NCI-H748 treated with DMSO at 0.1 percent for 48 hours (cell line): ENCODE measurements at regions not wholly inside any gene's neighbourhood (a gene's known extent, or its start where the extent isn't known, plus 50 kb on each side); places are given as distances from the start of the nearest gene placed in this dataset.
"Not testable (repeated sequence)": the region's sequence is repeated elsewhere in the genome, so short reads cannot be mapped to it uniquely, and the experiment has no call there.

ENCODE experiments used
- DNase-seq: peaks from one replicate; lab custom pipeline; 2025; lab: John Stamatoyannopoulos, UW

DNA sequence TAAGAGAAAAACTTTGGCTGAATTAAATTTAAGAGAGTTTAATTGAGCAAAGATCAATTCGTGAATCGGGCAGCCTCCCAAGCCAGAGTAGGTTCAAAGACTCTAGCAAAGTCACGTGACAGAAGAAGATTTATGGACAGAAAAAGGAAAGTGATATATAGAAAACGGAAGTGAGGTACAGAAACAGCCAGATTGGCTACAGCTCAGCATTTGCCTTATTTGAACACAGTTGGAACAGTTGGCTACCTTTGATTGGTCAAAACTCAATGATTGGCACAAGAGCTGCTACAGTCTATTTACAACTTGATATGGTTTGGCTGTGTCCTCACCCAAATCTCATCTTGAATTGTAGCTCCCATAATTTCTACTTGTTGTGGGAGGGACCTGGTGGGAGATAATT is 102.6 kb downstream of the PLG start:
- no peak for DNase-seq

- DNase-seq = no peak
These were observed 106.2 kb downstream of the PLG start for GRCh38 chr6:160808263-160808662.

DNA sequence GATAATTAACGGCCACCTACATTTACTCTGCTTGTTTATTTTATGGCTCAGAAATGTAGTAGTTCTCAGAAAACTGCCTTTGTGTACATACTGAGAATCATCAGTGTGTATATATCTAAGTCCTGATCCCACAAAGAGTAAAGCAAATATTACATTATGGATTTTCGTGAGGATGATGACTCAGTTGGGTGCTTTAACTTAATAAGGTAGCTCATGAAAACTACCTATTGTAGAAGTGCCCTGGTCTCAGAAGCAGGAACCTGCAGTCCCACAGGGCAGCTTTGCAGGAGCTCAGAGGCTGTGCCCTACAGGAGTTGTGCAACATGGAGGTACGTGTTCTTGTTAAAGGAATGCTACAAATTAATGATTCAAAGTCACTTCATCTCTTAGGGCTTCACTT is 108.2 kb downstream of the PLG start:
- DNase-seq = peak; percentile 19

- DNase-seq = no peak
These were observed 110.1 kb downstream of the PLG start for GRCh38 chr6:160812097-160812496.

DNA sequence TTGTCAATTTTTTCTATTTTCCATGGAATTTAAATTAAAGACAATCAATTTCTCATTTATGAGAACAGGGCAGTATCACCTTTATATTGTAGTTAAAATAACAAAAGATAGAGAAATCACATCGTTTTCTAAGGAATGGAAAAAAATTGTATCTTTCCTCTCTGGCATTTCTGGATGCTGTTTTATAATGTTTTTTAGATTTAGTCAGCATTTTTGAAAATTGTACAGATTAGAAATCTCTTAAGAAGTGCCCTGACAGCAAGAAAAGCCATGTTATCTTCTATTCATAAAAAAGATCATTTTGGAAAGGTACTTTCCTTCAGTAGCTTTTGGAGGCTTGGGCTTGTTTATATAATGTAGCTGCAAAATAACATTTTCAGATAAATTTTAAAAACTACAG is 116.9 kb downstream of the PLG start:
- DNase-seq = no peak

GRCh38 chr6:160820661-160821060 is 118.6 kb downstream of the PLG start:
- not testable (repeated sequence) for DNase-seq

DNA sequence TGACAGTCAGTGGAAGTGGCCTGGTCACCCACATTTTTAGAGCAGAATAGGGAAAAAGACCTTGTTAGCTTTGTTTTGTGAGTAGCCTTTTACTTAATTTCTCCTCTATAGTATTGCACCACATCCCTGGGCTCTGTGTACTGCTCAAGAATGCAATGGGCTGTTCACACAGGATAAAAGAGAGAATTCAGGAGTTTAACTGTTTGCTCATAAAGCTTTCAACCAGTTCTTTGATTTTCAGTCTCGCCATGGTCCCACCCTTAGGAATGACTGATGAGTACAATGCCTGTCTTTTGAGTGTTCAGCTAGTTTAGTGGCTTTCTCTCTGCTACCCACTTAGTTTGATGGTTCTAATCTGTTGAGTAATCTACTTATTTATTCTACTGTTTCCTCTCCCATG is 129.7 kb downstream of the PLG start:
- no peak for DNase-seq

- no peak for DNase-seq
These were observed 130.4 kb downstream of the PLG start for GRCh38 chr6:160832422-160832821.

DNA sequence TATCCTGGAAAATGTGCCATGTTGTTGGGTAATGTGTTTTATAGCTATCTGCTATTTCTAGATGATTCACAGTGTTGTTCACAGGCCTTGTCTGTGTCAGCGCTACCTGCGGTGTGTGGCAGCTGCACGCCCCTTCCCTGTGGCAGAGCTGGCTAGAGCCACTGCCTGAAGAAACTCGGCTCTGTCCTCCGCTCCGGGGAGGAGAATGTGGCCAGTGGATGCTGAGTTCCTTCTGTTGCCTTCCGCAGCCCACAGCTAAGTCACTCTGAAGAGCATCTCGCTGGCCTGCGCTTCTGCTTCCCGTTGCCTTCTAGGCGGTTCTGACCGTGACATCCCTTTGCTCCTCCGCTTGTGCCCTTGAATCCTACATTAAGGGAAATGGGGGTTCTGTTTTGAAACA is 135.1 kb downstream of the PLG start:
- no peak for DNase-seq

DNA sequence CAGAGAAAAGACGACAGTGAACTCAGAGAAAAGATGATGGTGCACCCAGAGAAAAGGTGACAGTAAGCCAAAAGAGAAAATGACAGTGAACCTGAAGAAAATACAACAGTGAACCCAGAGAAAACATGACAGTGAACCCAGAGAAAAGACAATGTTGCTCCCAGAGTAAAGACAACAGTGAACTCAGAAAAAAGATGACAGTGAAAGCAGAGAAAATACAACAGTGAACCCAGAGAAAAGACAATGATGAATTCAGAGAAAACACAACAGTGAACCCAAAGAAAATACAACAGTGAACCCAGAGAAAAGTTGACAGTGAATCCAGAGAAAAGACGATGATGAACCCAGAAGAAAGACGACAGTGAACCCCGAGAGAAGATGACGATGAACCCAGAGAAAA is 140.5 kb upstream of the MAP3K4 start:
- DNase-seq = no peak

DNA sequence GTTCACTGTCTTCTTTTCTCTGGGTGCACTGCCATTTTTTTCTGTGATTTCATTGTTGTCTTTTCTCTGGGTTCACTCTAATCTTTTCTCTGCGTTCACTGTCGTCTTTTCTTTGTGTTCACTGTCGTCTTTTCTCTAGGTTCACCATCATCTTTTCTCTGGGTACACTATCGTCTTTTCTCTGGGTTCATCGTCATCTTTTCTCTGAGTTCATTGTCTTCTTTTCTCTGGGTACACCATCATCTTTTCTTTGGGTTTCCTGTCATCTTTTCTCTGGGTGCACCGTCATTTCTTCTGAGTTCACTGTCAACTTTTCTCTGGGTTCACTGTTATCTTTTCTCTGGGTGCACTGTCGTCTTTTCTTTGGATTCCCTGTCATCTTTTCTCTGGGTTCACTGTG is 137.6 kb upstream of the MAP3K4 start:
- no peak for DNase-seq

- DNase-seq = no peak
These were observed 132.7 kb upstream of the MAP3K4 start for GRCh38 chr6:160858886-160859285.

DNA sequence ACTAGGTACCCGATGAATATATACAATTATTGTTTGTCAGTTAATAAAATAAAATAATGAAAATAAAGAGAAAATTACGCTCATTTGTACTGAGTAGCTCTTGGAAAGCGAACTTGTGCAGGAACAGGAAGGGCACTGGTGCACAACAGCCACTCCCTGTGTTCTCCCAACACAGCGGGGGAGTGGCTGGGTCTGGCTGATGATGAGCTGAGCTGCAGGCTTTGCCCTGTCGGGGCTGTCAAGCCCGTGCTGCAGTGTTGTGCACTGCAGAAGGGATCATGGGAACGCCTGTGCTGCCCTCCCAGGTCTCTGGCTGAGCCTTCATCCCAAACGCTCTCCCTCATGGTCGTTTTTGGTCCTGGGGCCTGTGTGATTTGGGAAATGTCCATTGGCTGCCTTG is 131.7 kb upstream of the MAP3K4 start:
- DNase-seq = no peak

GRCh38 chr6:160861824-160862223 is 129.7 kb upstream of the MAP3K4 start:
- no peak for DNase-seq

DNA sequence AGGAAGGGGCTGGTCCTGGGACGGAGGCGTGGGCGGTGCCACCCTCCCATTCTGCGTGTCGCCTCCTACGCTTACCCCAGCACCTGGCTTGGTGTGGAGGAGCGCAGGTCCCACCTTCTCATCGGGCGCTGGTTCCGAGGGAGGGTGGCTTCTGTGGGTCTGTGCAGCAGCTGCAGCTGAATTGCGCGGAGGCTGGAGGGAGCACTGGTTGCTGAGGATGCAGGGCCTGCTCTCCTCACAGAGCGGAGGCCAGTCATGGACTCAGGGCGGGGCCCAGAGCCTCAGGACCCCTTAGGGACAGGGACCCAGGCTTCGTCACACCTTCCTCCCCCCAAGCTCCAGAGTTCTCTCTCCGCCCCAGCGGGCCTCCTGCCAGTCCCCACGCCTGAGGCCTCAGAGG is 127.8 kb upstream of the MAP3K4 start:
- no peak for DNase-seq

- no peak for DNase-seq
These were observed 120.2 kb upstream of the MAP3K4 start for GRCh38 chr6:160871320-160871719.

- no peak for DNase-seq
These were observed 110.3 kb upstream of the MAP3K4 start for GRCh38 chr6:160881148-160881808.

DNA sequence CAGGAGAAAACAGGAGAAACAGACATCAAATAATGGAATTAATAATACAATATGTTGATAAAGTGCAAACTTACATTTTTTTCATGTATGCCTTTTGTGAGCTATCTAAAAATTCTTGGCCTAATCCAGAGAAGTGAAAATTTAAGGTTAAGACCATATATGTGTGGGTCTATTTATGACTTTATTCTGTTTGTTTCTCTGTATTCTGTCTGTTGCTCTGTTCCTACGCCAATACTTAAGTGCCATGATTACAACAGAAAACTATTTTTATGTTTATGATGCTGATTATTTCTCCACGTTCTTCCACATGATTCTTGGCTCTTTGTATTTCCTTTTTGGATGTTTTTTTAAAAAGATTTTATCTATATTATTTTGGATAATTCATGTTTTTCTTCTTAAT is 109.6 kb upstream of the MAP3K4 start:
- no peak for DNase-seq

- DNase-seq = no peak
These were observed 108.7 kb upstream of the MAP3K4 start for GRCh38 chr6:160882791-160883279.

GRCh38 chr6:160883560-160883959 is 108.0 kb upstream of the MAP3K4 start:
- DNase-seq = no peak

DNA sequence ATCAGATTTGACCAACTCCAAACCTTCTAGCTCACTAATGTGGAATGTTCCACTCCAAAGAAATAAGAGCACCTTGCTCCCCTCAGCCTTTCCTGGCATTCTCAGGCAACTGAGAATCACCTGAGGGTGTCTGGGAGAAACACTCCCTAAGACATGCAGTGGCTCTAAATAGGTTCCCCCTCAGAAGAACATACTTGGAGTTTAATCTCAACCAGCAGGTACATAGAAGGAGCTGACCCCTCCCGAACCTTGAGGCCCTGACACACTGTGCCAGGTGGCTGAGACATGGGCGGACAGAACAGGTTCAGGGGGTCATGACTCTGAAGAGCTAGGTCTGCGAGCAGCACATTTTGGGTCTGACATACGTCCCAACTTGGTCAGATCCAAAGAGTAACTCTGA is 107.6 kb upstream of the MAP3K4 start:
- DNase-seq = no peak

GRCh38 chr6:160889148-160889547 is 102.4 kb upstream of the MAP3K4 start:
- DNase-seq = not testable (repeated sequence)

DNA sequence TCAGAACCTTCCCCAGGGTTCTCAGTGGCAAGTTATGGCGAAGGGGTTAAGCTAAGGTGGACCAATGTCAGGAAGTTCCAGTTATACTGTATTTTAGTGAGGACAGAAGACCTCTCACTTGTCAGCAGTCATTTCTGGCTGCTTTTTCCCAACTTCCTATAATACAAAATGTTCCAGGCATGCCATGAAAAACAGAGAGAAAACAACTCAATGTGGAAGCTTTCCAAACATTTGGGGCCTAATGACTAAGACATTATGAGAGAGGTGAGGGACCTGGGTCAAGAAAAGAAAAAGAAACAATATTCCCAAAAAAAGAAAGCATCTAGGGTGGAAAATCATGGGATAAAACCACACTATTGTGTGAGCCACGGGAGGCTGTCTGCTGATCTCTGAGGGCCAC is 99.9 kb upstream of the MAP3K4 start:
- no peak for DNase-seq

DNA sequence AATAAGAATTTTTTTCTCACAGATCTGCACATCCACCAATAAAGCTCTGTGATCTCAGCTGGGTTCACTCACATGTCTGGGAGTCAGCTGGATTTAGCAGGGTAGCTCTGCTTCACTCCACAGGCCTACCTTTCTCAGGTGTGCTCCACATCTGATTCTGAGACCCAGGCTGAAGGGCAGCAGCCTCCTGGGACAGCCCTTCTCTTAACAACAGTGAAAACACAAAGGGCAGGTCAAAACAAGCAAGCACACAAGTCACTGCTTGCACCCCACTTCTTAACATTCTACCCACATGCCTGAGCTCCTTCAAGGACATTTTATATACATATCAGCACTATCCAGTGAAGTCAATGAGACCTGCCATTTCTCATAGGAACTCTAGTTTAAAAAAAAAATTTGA is 96.0 kb upstream of the MAP3K4 start:
- no peak for DNase-seq
